ENCODE measurements at regions not wholly inside any gene's neighbourhood (a gene's known extent, or its start where the extent isn't known, plus 50 kb on each side); places are given as distances from the start of the nearest gene placed in this dataset.

DNA sequence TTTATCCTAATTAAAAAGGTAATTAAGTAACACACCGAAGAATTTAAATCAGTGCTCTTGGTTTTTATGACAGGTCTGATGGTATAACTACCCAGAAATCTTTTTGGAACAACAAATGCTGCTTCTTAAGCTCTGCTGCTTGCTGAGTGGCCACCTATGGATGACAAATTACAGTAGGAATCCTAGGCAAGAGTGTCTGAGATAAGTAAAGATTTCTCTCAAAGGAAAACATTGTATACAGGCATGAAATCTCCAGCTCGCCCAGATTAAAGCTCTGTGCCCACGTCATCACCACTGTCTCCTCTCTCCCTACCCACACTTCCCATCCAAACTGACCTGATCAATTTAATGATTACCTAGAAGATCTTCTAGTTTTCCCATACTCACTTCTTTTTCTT is 1083.0 kb upstream of the MAP3K7 start:
- H3K4me3 ChIP-seq (ENCODE audit: low read length) = no peak overlapping the region
- no peak for DNase-seq (ENCODE audit: low read depth)
- TF ChIP-seq, protein P1, sequence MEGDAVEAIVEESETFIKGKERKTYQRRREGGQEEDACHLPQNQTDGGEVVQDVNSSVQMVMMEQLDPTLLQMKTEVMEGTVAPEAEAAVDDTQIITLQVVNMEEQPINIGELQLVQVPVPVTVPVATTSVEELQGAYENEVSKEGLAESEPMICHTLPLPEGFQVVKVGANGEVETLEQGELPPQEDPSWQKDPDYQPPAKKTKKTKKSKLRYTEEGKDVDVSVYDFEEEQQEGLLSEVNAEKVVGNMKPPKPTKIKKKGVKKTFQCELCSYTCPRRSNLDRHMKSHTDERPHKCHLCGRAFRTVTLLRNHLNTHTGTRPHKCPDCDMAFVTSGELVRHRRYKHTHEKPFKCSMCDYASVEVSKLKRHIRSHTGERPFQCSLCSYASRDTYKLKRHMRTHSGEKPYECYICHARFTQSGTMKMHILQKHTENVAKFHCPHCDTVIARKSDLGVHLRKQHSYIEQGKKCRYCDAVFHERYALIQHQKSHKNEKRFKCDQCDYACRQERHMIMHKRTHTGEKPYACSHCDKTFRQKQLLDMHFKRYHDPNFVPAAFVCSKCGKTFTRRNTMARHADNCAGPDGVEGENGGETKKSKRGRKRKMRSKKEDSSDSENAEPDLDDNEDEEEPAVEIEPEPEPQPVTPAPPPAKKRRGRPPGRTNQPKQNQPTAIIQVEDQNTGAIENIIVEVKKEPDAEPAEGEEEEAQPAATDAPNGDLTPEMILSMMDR (conservative IDR thresholded peaks at IDR 0.05; ENCODE audit: low read length) = no peak

DNA sequence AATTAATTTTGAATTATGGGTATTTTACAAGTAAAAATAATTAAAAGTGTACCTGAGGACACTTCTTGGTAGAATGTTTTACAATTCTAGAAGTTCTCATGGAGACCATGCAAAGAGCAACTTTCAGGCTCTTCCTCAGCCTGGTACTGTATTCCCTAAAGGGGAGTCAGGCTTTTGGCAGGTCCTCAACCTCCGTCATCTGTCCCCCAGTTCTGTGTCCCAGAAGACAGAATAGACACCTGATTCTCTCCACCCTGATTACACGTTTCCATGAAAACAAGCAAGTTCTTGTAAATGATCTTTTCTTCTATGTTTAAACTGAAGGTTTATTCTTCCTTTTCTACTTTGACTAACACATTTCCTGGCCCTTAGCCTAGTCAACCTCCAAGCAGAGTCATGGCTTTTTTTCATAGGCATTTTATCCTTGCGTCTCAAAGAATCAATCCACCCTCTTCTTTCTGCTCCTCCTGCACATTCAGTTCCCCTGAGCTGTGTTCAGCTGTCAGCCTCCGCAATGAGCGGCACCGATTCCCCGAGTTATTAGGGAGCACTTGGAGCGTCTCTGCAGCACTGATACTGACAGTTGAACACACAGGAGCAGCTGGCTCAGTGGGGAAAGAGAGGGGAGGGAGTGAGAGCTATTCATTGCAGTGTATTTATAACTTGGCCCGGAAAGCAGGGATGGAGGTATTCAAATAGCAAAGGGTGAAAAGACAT is 1082.4 kb upstream of the MAP3K7 start:
- no peak for DNase-seq (ENCODE audit: low read depth)
- TF ChIP-seq, protein P1 (conservative IDR thresholded peaks at IDR 0.05; ENCODE audit: low read length) = no peak
- H3K4me3 ChIP-seq (ENCODE audit: low read length) = no peak overlapping the region

DNA sequence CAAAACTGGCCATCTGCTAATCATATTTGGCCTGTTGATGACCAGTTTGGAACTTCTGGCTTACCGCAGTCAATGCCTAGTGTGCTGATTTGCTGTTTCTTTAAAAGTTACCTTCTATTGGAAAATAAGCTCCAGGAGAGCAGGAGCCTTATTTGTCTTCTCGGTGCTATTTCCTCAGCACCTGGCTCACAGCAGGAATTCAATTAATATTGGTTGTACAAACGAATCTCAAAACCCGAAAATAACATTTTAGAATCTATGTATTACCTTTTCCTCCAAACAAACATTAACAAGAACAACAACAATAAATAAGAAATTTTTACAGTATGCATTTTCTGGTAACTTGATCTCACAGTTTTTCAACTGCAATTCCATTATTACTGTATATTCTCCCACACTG is 1080.7 kb upstream of the MAP3K7 start:
- DNase-seq (ENCODE audit: low read depth) = no peak
- TF ChIP-seq, protein P1 (conservative IDR thresholded peaks at IDR 0.05; ENCODE audit: low read length) = no peak
- no peak overlapping the region for H3K4me3 ChIP-seq (ENCODE audit: low read length)

DNA sequence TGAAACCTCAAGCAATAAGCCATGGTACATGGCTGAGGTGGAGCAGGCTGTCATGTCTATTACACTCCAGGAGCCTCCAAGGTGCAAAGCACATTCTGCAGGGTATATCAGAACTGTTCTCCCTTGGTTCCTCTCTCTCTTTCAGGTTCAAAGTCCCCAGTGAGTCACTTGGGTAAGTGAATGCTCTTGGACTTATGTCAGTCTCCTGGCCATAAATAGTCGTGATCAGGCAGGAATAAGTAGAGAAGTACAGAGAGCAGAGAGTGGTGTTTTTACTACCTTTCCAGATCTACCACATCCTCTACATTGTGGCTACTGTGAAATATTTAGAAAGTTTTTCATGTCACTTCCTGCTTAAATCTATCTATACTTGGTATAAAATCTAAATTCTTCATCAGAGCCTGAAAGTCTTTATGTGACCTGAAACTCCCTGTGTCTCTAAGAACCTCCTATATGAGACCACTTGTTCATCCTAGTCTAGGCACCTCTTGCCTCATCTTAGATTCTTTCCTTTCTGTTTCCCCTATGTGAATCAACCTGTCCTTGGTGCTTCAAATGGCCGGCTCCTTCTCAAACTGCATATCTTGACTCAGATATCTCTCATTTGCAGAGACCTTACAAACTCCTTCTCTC is 1077.6 kb upstream of the MAP3K7 start:
- TF ChIP-seq, protein P1 (conservative IDR thresholded peaks at IDR 0.05; ENCODE audit: low read length) = no peak
- no peak for DNase-seq (ENCODE audit: low read depth)
- H3K4me3 ChIP-seq (ENCODE audit: low read length) = no peak overlapping the region

DNA sequence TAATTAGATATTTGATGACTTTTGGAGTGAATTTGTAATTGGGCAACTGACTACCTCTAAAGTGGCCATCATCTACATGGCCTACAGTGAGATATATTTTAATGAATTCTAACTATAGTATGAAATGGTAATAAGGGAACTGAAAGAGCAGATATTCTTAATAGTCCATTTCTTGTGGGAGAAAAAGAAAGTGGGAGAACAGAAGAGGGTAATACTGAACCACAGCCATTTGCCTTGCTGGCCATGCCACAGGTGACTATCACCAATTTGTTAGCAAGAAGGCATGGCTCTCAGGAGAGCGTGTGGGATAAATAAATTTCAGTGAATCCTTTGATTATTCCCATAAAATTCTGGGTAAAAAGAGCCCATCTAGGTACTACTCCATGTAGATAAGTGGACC is 1074.0 kb upstream of the MAP3K7 start:
- DNase-seq (ENCODE audit: low read depth) = no peak
- TF ChIP-seq, protein P1 (conservative IDR thresholded peaks at IDR 0.05; ENCODE audit: low read length) = no peak
- no peak overlapping the region for H3K4me3 ChIP-seq (ENCODE audit: low read length)

DNA sequence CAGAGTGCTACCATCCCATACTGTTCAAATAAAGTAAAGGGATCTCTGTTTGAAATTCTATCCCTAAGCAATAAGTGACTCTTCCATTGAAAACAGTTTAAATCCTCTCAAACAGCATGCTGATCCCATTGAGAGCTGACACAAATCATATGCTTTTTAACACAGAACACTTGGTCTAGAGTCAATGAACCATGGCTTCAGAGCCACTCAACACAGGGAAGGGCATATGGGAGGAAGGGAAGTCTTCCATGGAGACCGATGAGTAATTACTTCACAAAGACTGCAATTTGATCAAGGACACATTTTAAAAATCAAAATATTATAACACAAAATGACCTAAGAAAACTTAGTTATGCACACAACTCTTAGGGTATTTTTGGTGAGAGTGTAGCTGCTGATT is 1073.0 kb upstream of the MAP3K7 start:
- TF ChIP-seq, protein P1 (conservative IDR thresholded peaks at IDR 0.05; ENCODE audit: low read length) = no peak
- DNase-seq (ENCODE audit: low read depth) = no peak
- H3K4me3 ChIP-seq (ENCODE audit: low read length) = no peak overlapping the region

DNA sequence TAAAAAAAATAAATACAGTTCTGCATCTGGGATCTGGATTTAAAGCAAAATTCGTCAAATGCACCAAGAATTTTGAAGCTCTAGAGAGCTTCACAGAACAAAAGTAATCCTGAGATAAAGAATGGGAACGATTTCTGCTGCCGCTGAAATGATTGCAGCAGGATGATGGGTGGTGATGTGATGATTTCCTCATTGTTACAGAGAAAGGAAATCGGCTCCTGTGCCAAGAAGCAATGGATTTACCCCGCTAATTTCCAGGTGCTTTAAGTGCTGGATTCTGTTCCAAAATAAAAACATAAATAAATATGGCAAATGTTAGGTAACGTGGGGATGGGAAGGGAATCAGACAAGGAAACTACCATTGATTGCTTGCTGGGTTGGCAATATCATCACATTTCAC is 1067.9 kb upstream of the MAP3K7 start:
- H3K4me3 ChIP-seq (ENCODE audit: low read length) = no peak overlapping the region
- TF ChIP-seq, protein P1 (conservative IDR thresholded peaks at IDR 0.05; ENCODE audit: low read length) = no peak
- DNase-seq (ENCODE audit: low read depth) = no peak
